HCT116 (cell line): ENCODE measurements at regions not wholly inside any gene's neighbourhood (a gene's known extent, or its start where the extent isn't known, plus 50 kb on each side); places are given as distances from the start of the nearest gene placed in this dataset.

Experiments used
- CBX3 ChIP-seq: IDR thresholded peaks from 2 replicates; pipeline ENCODE4 v1.6.1; 2012; ENCODE audit warnings: low read depth
- EGR1 ChIP-seq: IDR thresholded peaks from 2 replicates; pipeline ENCODE4 v1.6.1; 2012; ENCODE audit warnings: low read depth
- EZH2 ChIP-seq: fragments of 200-600 bp; sonication (generic); IDR thresholded peaks from 2 replicates; pipeline ENCODE4 v1.6.1; 2017; ENCODE audit warnings: antibody characterized with exemption, mixed run types
- EZH2phosphoT487 ChIP-seq: fragments of 200-600 bp; IDR thresholded peaks from 2 replicates; pipeline ENCODE4 v1.6.1; 2018; ENCODE audit warnings: antibody characterized with exemption, borderline replicate concordance
- FOSL1 ChIP-seq: IDR thresholded peaks from 2 replicates; pipeline ENCODE4 v1.6.1; 2012; ENCODE audit warnings: low read depth
- JUND ChIP-seq: IDR thresholded peaks from 2 replicates; pipeline ENCODE4 v1.6.1; 2012
- POLR2A ChIP-seq: IDR thresholded peaks from 2 replicates; pipeline ENCODE4 v1.7.0; 2011; ENCODE audit warnings: borderline replicate concordance; ENCODE audit not compliant: insufficient read depth, insufficient read length; ENCODE audit errors: extremely low read depth
- SP1 ChIP-seq: IDR thresholded peaks from 2 replicates; pipeline ENCODE4 v1.6.1; 2012; ENCODE audit warnings: low read depth
- ZFX ChIP-seq: fragments of 450-650 bp; IDR thresholded peaks from 2 replicates; pipeline ENCODE4 v1.6.1; 2017
- TF ChIP-seq, protein P1 (sequence below), 3 experiments: fragments of 200-600 bp in 1 of 3; sonication (generic) in 1 of 3; IDR thresholded peaks in 2 of 3; conservative IDR thresholded peaks in 1 of 3; 2 replicates each; pipeline ENCODE4 v1.5.1; 2012 to 2017; ENCODE audit warnings: low read depth in 2 of 3, low read length in 2 of 3, antibody characterized with exemption in 1 of 3, borderline replicate concordance in 1 of 3, control low read depth in 1 of 3, mild to moderate bottlenecking in 1 of 3, mixed read lengths in 1 of 3, mixed run types in 1 of 3, moderate library complexity in 1 of 3; ENCODE audit not compliant: insufficient read depth in 1 of 3
- TF ChIP-seq, protein P2 (sequence below): IDR thresholded peaks from 2 replicates; pipeline ENCODE4 v1.6.1; 2012
- TF ChIP-seq, protein P3 (sequence below): IDR thresholded peaks from 2 replicates; pipeline ENCODE4 v1.6.1; 2012

DNA sequence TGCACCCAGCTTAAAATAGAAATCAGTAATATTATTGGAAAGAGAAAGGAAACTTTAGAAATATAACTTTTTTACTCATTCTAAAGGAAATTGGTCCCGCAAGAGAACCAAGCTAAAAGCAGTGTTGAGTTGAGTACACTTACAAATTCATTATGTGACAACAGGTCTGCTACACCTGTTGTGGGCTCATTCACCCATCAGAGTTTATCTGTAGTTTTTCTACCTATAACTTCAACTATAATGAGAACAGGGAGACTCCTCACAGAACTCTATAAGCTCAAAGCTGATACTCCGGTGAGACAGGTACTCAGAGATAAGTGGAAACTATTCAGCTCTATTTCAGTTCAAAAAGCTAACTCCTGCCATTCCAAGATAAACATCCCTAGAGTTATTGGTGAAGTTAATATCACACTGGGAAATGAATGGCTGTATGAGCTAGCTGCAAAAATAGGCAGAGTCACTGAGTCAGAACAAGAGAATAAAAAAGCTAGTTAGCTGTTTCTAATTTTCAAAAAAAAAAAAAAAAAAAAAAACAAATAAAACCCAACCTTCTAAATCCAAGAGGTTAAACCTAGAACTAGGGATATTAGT, 121.3 kb downstream of the PPP1R3A start:
- no peak for TF ChIP-seq EZH2
- TF ChIP-seq, protein P1, sequence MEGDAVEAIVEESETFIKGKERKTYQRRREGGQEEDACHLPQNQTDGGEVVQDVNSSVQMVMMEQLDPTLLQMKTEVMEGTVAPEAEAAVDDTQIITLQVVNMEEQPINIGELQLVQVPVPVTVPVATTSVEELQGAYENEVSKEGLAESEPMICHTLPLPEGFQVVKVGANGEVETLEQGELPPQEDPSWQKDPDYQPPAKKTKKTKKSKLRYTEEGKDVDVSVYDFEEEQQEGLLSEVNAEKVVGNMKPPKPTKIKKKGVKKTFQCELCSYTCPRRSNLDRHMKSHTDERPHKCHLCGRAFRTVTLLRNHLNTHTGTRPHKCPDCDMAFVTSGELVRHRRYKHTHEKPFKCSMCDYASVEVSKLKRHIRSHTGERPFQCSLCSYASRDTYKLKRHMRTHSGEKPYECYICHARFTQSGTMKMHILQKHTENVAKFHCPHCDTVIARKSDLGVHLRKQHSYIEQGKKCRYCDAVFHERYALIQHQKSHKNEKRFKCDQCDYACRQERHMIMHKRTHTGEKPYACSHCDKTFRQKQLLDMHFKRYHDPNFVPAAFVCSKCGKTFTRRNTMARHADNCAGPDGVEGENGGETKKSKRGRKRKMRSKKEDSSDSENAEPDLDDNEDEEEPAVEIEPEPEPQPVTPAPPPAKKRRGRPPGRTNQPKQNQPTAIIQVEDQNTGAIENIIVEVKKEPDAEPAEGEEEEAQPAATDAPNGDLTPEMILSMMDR (IDR thresholded peaks at IDR 0.05 in 2 of 3, conservative IDR thresholded peaks at IDR 0.05 in 1 of 3; ENCODE audit: borderline replicate concordance in 1 of 3, insufficient read depth in 1 of 3, low read depth in 2 of 3, low read length in 2 of 3), result no peak
- TF ChIP-seq POLR2A, result no peak
- TF ChIP-seq, protein P2, sequence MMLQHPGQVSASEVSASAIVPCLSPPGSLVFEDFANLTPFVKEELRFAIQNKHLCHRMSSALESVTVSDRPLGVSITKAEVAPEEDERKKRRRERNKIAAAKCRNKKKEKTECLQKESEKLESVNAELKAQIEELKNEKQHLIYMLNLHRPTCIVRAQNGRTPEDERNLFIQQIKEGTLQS, result no peak
- TF ChIP-seq CBX3, result no peak
- no peak for TF ChIP-seq EZH2phosphoT487
- TF ChIP-seq EGR1, result no peak
- TF ChIP-seq ZFX, result no peak
- TF ChIP-seq FOSL1, result no peak
- no peak for TF ChIP-seq SP1
- TF ChIP-seq, protein P3, sequence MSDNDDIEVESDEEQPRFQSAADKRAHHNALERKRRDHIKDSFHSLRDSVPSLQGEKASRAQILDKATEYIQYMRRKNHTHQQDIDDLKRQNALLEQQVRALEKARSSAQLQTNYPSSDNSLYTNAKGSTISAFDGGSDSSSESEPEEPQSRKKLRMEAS, result no peak
- no peak for TF ChIP-seq JUND
